NCI-H1694 (cell line): ENCODE measurements at regions not wholly inside any gene's neighbourhood (a gene's known extent, or its start where the extent isn't known, plus 50 kb on each side); places are given as distances from the start of the nearest gene placed in this dataset.
"Not testable (repeated sequence)": the region's sequence is repeated elsewhere in the genome, so short reads cannot be mapped to it uniquely, and the experiment has no call there.

ENCODE experiments used
- DNase-seq: peaks from one replicate; lab custom pipeline; 2025; lab: John Stamatoyannopoulos, UW

DNA sequence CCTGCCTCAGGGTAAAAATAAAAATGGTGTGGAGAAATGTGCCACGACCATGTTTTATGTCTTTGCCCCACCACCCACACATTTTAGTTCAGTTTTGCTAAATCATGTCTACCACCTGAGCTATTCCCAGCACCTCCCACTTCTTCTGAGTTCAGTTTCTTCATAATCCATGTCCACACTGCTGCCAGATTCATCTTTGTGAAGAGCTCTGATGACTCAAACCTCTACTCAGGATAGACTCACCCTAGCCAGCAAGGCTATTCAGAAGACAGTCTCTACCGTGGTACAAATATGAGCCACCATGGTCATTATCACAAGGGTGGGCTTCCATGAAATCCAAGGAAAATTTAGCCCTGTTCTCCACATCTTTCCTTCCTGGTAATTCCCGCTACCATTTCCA is 231.1 kb upstream of the PRKCQ start:
- DNase-seq = no peak

- DNase-seq = no peak
Observed at GRCh38 chr10:6803427-6803783, 223.3 kb upstream of the PRKCQ start.

DNA sequence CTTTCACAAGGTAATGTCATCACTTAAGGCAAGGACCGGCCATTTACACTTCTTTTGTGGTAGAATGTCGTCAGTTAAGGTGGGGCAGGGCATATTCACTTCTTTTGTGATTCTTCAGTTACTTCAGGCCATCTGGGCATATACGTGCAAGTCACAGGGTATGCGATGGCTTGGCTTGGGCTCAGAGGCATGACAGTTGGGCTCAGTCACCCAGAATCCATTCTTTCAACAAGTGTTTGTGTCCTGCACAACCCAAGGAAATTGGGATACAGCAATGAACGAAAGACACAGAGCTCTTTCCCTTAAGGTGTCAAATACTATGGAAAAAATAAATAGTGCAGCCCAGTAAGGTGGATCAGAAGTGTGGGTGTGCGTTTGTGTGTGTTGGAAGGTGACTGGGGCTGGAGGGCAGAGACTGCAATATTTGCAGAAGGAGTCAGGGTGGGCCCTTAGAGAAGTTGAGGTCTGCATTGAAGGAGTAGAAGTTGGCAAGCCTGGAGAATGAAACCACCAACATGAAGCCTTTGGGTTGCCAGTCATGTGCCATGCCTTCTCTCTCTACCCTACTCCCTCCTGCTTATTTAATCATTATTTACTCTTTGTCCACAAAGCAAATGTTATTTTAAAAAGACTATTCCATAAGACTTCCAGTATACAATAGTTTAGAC is 222.8 kb upstream of the PRKCQ start:
- no peak for DNase-seq

DNA sequence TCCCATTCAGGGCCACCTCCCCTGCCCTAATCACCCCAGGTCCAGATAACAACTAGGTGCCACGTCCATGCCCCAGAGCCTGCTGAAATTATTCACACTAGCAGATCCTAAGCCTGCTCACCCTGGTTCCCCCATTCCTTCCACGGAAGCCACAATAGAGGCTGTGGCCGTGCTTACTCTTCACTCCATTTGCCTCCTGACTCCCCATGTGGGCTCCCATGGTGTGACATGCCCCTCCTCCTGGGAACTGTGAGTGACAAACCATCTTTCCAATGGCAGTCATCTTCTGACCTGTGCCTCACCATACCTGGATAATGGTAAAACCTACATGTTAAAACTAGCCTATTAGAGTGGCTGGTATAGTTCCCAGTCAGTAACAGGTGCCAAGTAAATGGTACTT is 216.2 kb upstream of the PRKCQ start:
- no peak for DNase-seq

- no peak for DNase-seq
Observed at GRCh38 chr10:6795541-6795940, 215.5 kb upstream of the PRKCQ start.

DNA sequence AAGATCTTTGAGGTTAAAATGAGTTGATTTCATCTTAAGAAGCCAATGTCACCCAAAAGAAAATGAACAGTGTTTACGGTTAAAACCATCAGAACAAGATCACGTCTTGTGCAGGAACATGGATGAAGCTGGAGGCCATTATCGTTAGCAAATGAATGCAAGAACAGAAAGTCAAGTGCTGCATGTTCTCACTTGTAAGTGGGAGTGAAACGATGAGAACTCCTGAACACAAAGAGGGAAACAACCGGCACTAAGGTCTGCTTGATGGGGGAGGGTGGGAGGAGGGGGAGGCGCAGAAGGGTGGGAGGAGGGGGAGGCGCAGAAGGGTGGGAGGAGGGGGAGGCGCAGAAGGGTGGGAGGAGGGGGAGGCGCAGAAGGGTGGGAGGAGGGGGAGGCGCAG is 214.8 kb upstream of the PRKCQ start:
- not testable (repeated sequence) for DNase-seq

- DNase-seq = no peak
Observed at GRCh38 chr10:6794441-6794840, 214.4 kb upstream of the PRKCQ start.

DNA sequence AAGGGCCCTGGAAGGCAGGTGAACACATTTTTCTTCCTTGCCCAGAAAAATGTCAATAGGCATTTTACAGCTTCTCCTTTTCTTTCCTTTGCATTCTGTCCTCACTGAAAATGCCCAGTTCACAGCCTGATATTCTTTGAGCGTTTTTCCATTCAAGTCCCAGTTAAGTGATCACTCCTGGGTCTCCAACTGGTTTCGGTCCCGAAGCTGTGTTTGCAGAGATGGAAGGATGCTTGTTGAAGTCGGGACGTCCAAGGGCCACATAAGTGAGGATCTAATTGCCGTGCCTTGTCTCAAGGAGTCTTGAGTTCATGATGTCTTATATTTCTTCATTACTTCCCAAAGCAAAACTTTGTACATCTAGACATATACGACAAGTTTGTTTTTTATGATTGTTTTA is 208.7 kb upstream of the PRKCQ start:
- DNase-seq = no peak

DNA sequence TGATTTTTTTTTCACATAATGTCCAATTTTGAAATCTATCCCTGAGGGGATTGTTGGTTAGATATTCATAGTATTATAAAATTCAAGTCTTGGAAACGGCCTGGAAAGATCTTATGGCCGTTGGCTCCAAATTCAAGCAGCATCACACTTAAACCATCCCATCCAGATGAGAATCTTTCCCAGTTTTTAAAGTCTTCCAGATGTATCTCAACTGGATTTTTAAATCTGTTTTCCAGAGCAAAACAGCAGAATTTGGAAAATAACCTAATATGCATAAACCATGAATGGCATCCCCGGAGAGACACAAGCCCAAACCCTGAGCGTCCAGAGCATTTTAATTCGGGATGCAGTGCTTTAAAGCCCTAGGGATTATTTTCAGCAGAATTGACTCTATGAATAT is 208.2 kb upstream of the PRKCQ start:
- DNase-seq = no peak

DNA sequence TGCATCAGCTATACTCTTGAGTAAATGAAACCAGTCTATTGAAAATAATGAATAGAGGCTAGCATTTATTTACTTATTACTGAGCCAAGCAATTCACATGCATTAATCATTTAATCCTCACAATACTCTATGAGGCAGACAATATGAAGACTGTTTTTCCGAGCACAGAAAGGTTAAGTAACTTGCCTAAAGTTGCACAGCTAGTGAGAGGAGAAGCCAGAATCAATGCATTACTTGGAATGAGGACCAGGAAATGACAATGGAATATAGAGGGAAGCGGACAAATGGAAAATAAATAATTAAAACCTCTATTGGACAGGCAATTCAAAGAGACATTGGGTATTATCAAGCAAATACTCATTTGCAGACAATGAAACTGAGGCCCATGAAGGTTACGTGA is 207.6 kb upstream of the PRKCQ start:
- DNase-seq = no peak

DNA sequence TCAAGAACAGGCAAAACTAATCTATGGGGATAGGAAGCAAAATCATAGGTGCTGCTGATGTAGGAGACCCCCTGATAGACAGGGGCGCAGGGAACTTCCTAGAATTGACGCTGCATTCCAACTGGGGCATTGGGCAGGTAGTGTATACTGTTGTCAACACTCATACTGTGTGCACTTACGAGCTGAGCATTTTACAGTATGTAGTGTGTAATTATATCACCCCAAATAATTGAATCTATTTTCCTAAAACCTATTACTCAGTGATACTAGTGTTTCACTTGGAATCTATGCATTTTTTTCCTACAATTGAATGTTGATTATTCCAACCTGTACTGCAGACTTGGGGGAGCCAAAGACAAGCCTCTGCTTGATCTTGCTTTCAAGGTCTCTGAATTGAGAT is 207.0 kb upstream of the PRKCQ start:
- no peak for DNase-seq

- no peak for DNase-seq
Observed at GRCh38 chr10:6786579-6787031, 206.5 kb upstream of the PRKCQ start.

DNA sequence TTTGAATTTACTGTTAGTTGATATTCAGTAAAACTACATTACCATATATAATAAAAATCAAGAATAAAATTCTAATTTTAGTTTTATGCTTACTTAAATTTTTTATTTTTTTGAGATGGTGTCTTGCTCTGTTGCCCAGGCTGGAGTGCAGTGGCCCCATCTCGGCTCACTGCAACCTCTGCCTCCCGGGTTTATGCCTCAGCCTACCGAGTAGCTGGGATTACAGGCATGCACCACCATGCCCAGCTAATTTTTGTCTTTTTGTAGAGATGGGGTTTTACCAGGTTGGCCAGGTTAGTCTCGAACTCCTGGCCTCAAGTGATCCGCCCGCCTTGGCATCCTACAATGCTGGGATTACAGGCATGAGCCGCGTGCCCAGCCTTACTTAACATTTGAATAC is 204.4 kb upstream of the PRKCQ start:
- DNase-seq = not testable (repeated sequence)

- no peak for DNase-seq
Observed at GRCh38 chr10:6783471-6783870, 203.4 kb upstream of the PRKCQ start.

DNA sequence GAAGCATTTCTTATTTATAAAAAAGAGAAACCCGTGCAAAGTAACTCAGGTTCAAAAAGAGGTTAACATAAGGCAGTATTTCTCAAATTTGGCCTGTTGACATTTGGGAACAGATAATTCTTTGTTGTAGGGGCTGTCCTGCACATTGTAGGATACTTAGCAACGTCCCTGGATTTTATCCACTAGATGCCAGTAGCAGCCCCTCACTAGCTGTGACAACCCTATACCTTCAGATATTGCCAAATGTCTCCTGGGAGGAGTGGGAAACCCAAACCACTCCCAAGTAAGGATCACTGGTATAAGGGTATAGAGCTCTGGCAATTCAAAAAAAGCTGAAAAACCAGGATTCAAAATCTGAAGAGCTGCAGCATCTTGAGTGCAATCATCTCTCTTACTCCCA is 202.3 kb upstream of the PRKCQ start:
- DNase-seq = no peak

DNA sequence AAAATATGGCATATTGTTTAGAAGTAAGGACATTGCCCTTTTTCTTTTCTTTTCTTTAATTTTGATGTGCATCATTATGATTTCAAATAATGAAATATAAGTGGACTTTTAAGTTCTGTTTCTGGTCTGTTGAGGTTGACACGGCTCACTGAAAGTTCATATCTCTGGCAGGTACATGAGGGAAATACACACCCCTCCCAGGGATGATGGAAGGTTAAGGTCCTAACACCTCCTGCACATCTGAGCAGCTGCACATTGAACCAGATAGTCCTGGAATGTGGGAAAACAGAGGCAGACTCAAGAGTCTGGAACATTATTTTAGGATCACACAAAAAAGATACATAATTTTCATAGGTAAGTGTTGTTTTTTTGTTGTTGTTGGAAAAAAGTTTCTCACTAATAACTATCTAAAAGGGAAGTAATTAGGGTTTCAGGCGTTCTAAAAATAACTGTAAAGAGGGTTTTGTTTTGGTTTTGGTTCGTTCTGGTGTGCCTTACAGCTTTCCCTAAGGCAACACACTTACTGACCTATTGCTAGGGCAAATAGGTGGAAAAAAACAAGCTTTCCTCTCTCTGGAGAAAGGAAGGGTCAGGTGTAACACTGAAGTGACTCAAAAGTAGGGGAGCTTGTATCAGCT is 201.2 kb upstream of the PRKCQ start:
- DNase-seq = no peak

DNA sequence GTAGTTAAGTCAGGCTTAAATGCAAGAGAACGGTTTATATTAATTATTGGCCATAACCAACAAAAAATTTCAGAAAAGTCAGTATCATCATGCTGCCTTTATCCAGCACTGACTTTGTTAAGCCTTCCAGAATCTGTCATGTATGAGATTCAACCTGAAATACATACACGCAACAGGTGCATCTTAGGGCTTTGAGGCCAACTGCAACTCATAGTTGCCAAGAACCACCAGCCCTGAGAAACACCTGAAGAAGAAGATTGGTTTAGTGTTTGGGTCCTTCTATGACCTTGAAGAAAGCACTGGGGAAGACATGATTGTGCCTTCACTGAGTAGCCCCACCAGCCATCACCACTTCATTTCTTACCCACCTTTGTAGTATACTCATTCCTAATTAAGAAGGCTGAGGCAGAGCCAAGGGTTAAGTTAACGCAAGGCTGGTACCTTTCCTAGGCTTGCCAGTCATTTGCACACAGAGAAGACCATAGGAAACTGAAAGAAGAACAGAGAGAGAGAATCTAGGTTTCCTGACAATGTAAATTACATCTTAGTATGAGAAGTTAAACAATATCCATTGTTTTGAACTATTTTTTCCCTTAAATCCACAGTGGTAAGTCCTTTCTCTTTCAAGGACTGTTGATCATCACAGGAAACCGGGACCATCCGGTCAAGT is 200.1 kb upstream of the PRKCQ start:
- no peak for DNase-seq

- DNase-seq = no peak
Observed at GRCh38 chr10:6778992-6779701, 199.1 kb upstream of the PRKCQ start.

DNA sequence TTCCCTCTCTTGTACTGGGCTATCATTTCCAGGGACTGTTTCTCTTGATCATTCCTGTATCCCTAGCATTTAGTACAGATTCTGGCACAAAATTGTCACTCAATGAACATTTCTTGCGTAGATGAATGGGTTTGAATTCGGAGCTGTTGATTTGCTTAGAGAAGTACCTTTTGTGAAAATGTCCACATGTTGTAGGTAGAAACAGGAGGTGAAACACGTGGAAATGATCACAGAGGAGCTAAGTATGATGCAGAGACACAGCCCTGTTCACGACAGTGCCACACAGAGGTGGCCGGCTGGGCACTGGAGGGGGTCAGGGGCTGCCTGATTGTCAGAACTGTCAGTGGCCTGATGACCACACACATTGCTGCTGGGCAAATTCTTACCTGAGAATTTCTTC is 196.1 kb upstream of the PRKCQ start:
- DNase-seq = no peak

DNA sequence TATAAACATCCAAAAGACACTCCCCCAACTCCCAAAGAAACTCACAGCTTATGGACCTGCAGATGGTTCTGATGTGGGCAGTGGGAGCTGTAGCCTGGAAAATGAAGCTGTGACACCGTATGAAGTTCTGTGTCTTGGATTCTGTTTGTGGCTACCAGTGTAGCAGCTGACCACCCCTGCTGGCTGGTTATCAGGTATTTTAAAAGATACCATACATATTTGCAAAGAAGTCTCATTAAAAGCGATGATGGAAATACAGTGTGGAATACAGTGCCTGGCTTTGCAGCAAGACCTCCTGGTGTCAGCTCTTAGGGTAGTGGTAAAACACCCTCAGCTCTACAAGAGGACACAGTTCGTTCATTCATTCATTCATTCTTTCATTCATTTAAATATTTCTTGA is 194.3 kb upstream of the PRKCQ start:
- DNase-seq = no peak

- DNase-seq = no peak
Observed at GRCh38 chr10:6771331-6771730, 191.3 kb upstream of the PRKCQ start.

DNA sequence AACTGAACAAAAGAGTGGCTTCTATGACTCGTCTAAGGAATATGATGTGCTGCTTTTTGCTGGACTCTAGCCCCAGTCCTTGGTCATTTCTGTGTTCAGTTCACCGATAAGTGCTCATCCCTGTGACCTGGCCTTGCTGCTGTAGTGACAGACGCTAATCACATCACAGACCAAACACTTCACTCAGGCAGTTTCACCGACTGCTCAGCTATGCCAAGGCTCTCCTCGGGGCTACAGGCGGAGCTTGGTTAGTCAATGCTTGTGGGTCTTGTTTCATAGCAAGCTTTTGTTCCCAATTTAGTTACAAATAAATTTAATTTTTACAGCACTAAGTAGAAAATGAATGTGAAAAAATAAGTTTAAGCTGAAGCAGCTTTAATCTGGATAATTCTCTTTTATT is 190.8 kb upstream of the PRKCQ start:
- DNase-seq = no peak
